B cell (primary cell): ENCODE measurements at regions not wholly inside any gene's neighbourhood (a gene's known extent, or its start where the extent isn't known, plus 50 kb on each side); places are given as distances from the start of the nearest gene placed in this dataset.

ENCODE experiments used
- CTCF ChIP-seq: fragments of 200-600 bp; IDR thresholded peaks from one replicate; pipeline ENCODE4 v1.8.0; 2022; ENCODE audit warnings: antibody characterized with exemption, mild to moderate bottlenecking
- EZH2 ChIP-seq: IDR thresholded peaks from 2 replicates; pipeline ENCODE4 v1.6.1; 2012; ENCODE audit warnings: borderline replicate concordance, low read depth, mild to moderate bottlenecking, moderate library complexity, low read length; ENCODE audit not compliant: insufficient read depth, poor library complexity, severe bottlenecking

- TF ChIP-seq CTCF = no peak
- no peak for TF ChIP-seq EZH2
Observed at GRCh38 chr13:90951663-90952062, 395.8 kb upstream of the MIR17HG start.
